ENCODE measurements at regions not wholly inside any gene's neighbourhood (a gene's known extent, or its start where the extent isn't known, plus 50 kb on each side); places are given as distances from the start of the nearest gene placed in this dataset.

- peak overlapping the region; percentile 84 for H3K4me2 ChIP-seq (ENCODE audit: low read length, poor library complexity, severe bottlenecking)
- H3K4me1 ChIP-seq (ENCODE audit: control insufficient read depth, insufficient read depth, low read depth, low read length) = peaks cover 10% of the 10 kb centered on the region
- H3K9me3 ChIP-seq (ENCODE audit: control insufficient read depth, low read length) = no peaks in the 10 kb centered on the region
- no peak overlapping the region for H3K23ac ChIP-seq (ENCODE audit: low read length in 2 of 2)
- H3K4me3 ChIP-seq (ENCODE audit: insufficient read depth in 1 of 2, low read depth in 1 of 2, low read length in 2 of 2) = peak overlapping the region in 1 of 2 experiments; percentile 72
- peak overlapping the region; percentile 64 for H2AFZ ChIP-seq (ENCODE audit: low read depth, low read length)
- no peak overlapping the region for H4K8ac ChIP-seq (ENCODE audit: low read length)
- no peak overlapping the region for H2BK15ac ChIP-seq (ENCODE audit: low read depth, poor library complexity, severe bottlenecking)
- no peak overlapping the region for H2BK120ac ChIP-seq (ENCODE audit: low read depth, low read length)
- peaks cover 36 to 40% of the 10 kb centered on the region in 2 experiments for H3K27me3 ChIP-seq (ENCODE audit: control insufficient read depth in 1 of 2, insufficient read depth in 1 of 2, low read length in 2 of 2)
- no peaks in the 10 kb centered on the region for H3K79me1 ChIP-seq (replicated peaks; ENCODE audit: low read length, poor library complexity, severe bottlenecking)
- H3K9ac ChIP-seq (ENCODE audit: low read length) = peak overlapping the region; percentile 79
- H2AK5ac ChIP-seq (ENCODE audit: low read length, severe bottlenecking) = no peak overlapping the region
- no peak overlapping the region for H2BK5ac ChIP-seq (ENCODE audit: low read depth, low read length, poor library complexity, severe bottlenecking)
- no peak overlapping the region for H2BK12ac ChIP-seq (ENCODE audit: low read length in 2 of 2)
- H3K18ac ChIP-seq (ENCODE audit: low read depth in 1 of 2, low read length in 2 of 2) = no peak overlapping the region
- WGBS = 6% methylated on average over 26 of the region's 31 CpGs
- H3K14ac ChIP-seq (ENCODE audit: low read length in 2 of 2) = no peak overlapping the region
- H3K27ac ChIP-seq (ENCODE audit: low read length, poor library complexity, severe bottlenecking) = no peak overlapping the region
- no peak overlapping the region for H3K4ac ChIP-seq (ENCODE audit: low read depth in 1 of 2, low read length in 2 of 2)
- no peaks in the 10 kb centered on the region for H3K36me3 ChIP-seq (ENCODE audit: control insufficient read depth in 1 of 2, insufficient read depth in 2 of 2, low read depth in 1 of 2, low read length in 2 of 2)
- no peak overlapping the region for H4K91ac ChIP-seq (ENCODE audit: low read length)
- peak; percentile 70 for DNase-seq
These were observed 375.7 kb upstream of the CAMK1G start for GRCh38 chr1:209207701-209208286.

GRCh38 chr1:209208648-209209047, 374.9 kb upstream of the CAMK1G start:
- Histone ChIP-seq H3K9ac (ENCODE audit: low read length) (peak overlapping the region; percentile 79), H2BK5ac (ENCODE audit: low read depth, low read length, poor library complexity, severe bottlenecking) (no peak overlapping the region), H3K4ac (ENCODE audit: low read depth in 1 of 2, low read length in 2 of 2) (no peak overlapping the region), H2AFZ (ENCODE audit: low read depth, low read length) (no peak overlapping the region), H2BK12ac (ENCODE audit: low read length in 2 of 2) (no peak overlapping the region), H3K27ac (ENCODE audit: low read length, poor library complexity, severe bottlenecking) (no peak overlapping the region), H3K9me3 (ENCODE audit: control insufficient read depth, low read length) (no peaks in the 10 kb centered on the region), H3K4me3 (ENCODE audit: insufficient read depth in 1 of 2, low read depth in 1 of 2, low read length in 2 of 2) (no peak overlapping the region), H4K8ac (ENCODE audit: low read length) (no peak overlapping the region), H2BK120ac (ENCODE audit: low read depth, low read length) (no peak overlapping the region), H3K79me1 (replicated peaks; ENCODE audit: low read length, poor library complexity, severe bottlenecking) (no peaks in the 10 kb centered on the region), H3K27me3 (ENCODE audit: control insufficient read depth in 1 of 2, insufficient read depth in 1 of 2, low read length in 2 of 2) (peaks cover 36 to 42% of the 10 kb centered on the region in 2 experiments), H3K14ac (ENCODE audit: low read length in 2 of 2) (no peak overlapping the region), H4K91ac (ENCODE audit: low read length) (no peak overlapping the region), H3K4me2 (ENCODE audit: low read length, poor library complexity, severe bottlenecking) (no peak overlapping the region), H2BK15ac (ENCODE audit: low read depth, poor library complexity, severe bottlenecking) (no peak overlapping the region), H3K36me3 (ENCODE audit: control insufficient read depth in 1 of 2, insufficient read depth in 2 of 2, low read depth in 1 of 2, low read length in 2 of 2) (no peaks in the 10 kb centered on the region), H2AK5ac (ENCODE audit: low read length, severe bottlenecking) (no peak overlapping the region), H3K4me1 (ENCODE audit: control insufficient read depth, insufficient read depth, low read depth, low read length) (peaks cover 10% of the 10 kb centered on the region), H3K23ac (ENCODE audit: low read length in 2 of 2) (no peak overlapping the region), H3K18ac (ENCODE audit: low read depth in 1 of 2, low read length in 2 of 2) (no peak overlapping the region)
- no peak for DNase-seq
- 97% methylated on average over 1 of the region's 1 CpG for WGBS

GRCh38 chr1:209213989-209214388, 369.5 kb upstream of the CAMK1G start:
- Histone ChIP-seq H2BK120ac (ENCODE audit: low read depth, low read length) (no peak overlapping the region), H3K27me3 (ENCODE audit: control insufficient read depth in 1 of 2, insufficient read depth in 1 of 2, low read length in 2 of 2) (peaks cover 32 to 36% of the 10 kb centered on the region in 2 experiments), H3K4me2 (ENCODE audit: low read length, poor library complexity, severe bottlenecking) (no peak overlapping the region), H3K18ac (ENCODE audit: low read depth in 1 of 2, low read length in 2 of 2) (no peak overlapping the region), H3K27ac (ENCODE audit: low read length, poor library complexity, severe bottlenecking) (no peak overlapping the region), H4K8ac (ENCODE audit: low read length) (no peak overlapping the region), H3K4me1 (ENCODE audit: control insufficient read depth, insufficient read depth, low read depth, low read length) (no peaks in the 10 kb centered on the region), H3K4ac (ENCODE audit: low read depth in 1 of 2, low read length in 2 of 2) (no peak overlapping the region), H2AFZ (ENCODE audit: low read depth, low read length) (no peak overlapping the region), H3K4me3 (ENCODE audit: insufficient read depth in 1 of 2, low read depth in 1 of 2, low read length in 2 of 2) (no peak overlapping the region), H2AK5ac (ENCODE audit: low read length, severe bottlenecking) (no peak overlapping the region), H2BK12ac (ENCODE audit: low read length in 2 of 2) (no peak overlapping the region), H3K36me3 (ENCODE audit: control insufficient read depth in 1 of 2, insufficient read depth in 2 of 2, low read depth in 1 of 2, low read length in 2 of 2) (no peaks in the 10 kb centered on the region), H3K23ac (ENCODE audit: low read length in 2 of 2) (no peak overlapping the region), H3K79me1 (replicated peaks; ENCODE audit: low read length, poor library complexity, severe bottlenecking) (no peaks in the 10 kb centered on the region), H2BK5ac (ENCODE audit: low read depth, low read length, poor library complexity, severe bottlenecking) (no peak overlapping the region), H3K9ac (ENCODE audit: low read length) (no peak overlapping the region), H3K14ac (ENCODE audit: low read length in 2 of 2) (no peak overlapping the region), H2BK15ac (ENCODE audit: low read depth, poor library complexity, severe bottlenecking) (no peak overlapping the region), H4K91ac (ENCODE audit: low read length) (no peak overlapping the region), H3K9me3 (ENCODE audit: control insufficient read depth, low read length) (no peaks in the 10 kb centered on the region)
- DNase-seq = no peak
- WGBS = 91% methylated on average over 2 of the region's 3 CpGs

GRCh38 chr1:209215826-209216225, 367.7 kb upstream of the CAMK1G start:
- H2BK15ac ChIP-seq (ENCODE audit: low read depth, poor library complexity, severe bottlenecking) = no peak overlapping the region
- H2AFZ ChIP-seq (ENCODE audit: low read depth, low read length) = no peak overlapping the region

More at GRCh38 chr1:209215826-209216225, 367.7 kb upstream of the CAMK1G start:
- Histone ChIP-seq H3K27me3 (ENCODE audit: control insufficient read depth in 1 of 2, insufficient read depth in 1 of 2, low read length in 2 of 2) (peaks cover 22% of the 10 kb centered on the region in 2 experiments), H4K8ac (ENCODE audit: low read length) (no peak overlapping the region), H2AK5ac (ENCODE audit: low read length, severe bottlenecking) (no peak overlapping the region), H2BK120ac (ENCODE audit: low read depth, low read length) (no peak overlapping the region), H3K18ac (ENCODE audit: low read depth in 1 of 2, low read length in 2 of 2) (no peak overlapping the region), H3K4me3 (ENCODE audit: insufficient read depth in 1 of 2, low read depth in 1 of 2, low read length in 2 of 2) (no peak overlapping the region), H3K27ac (ENCODE audit: low read length, poor library complexity, severe bottlenecking) (no peak overlapping the region), H3K4me1 (ENCODE audit: control insufficient read depth, insufficient read depth, low read depth, low read length) (no peaks in the 10 kb centered on the region), H3K9me3 (ENCODE audit: control insufficient read depth, low read length) (no peaks in the 10 kb centered on the region), H3K14ac (ENCODE audit: low read length in 2 of 2) (no peak overlapping the region), H3K4me2 (ENCODE audit: low read length, poor library complexity, severe bottlenecking) (no peak overlapping the region), H3K4ac (ENCODE audit: low read depth in 1 of 2, low read length in 2 of 2) (no peak overlapping the region), H3K36me3 (ENCODE audit: control insufficient read depth in 1 of 2, insufficient read depth in 2 of 2, low read depth in 1 of 2, low read length in 2 of 2) (no peaks in the 10 kb centered on the region), H3K23ac (ENCODE audit: low read length in 2 of 2) (no peak overlapping the region), H2BK12ac (ENCODE audit: low read length in 2 of 2) (no peak overlapping the region), H2BK5ac (ENCODE audit: low read depth, low read length, poor library complexity, severe bottlenecking) (no peak overlapping the region), H4K91ac (ENCODE audit: low read length) (no peak overlapping the region), H3K9ac (ENCODE audit: low read length) (no peak overlapping the region), H3K79me1 (replicated peaks; ENCODE audit: low read length, poor library complexity, severe bottlenecking) (no peaks in the 10 kb centered on the region)
- no peak for DNase-seq

Measured in mesenchymal stem cell (in vitro differentiated cells and primary cell).